ENCODE measurements at regions not wholly inside any gene's neighbourhood (a gene's known extent, or its start where the extent isn't known, plus 50 kb on each side); places are given as distances from the start of the nearest gene placed in this dataset.

DNA sequence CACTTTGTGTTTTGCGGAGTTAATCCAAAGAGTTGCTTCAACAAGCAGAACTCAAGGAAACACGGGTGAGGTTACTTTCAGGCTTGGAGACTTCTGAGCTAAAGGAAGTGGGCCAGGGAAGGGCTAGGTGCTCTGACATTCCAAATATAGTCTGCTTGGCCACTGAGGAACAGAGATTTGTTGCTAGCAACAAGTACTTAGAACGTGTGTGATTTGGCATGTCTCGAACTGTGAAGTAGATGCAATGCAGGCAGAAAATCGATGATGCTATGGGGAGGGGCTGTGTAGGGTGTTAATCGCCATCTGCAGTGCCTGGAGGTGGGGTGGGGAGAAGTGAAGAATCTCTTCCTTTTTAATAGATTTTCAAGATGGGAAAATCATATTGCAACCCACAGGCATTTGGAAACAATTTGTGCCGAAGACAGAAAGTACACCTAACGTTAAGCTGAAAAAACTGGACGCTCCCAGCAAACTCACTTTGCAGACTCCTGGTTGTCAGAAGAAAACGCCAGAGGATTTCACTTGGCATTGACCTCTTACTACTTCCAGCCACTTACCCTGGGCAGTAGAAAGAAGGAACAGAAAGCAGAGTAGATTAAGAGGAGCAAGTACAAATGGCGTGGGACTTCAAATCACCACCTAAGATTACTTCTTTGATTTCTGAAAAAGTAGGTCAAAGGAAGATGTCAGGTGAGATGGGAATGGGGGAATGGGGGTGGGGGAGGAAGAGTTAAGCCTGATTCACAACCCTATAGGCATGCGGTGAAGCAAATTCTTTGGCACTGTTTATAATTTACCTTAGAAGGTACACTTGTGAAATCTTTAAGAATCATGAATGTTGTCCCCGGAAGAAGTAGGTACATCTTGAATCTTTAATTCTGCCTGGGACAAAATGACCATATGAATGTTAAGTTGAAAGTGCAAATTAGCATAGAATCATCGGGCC lies 314.1 kb downstream of the CD83 start:
- no peak for DNase-seq (ENCODE audit: low spot score)

DNA sequence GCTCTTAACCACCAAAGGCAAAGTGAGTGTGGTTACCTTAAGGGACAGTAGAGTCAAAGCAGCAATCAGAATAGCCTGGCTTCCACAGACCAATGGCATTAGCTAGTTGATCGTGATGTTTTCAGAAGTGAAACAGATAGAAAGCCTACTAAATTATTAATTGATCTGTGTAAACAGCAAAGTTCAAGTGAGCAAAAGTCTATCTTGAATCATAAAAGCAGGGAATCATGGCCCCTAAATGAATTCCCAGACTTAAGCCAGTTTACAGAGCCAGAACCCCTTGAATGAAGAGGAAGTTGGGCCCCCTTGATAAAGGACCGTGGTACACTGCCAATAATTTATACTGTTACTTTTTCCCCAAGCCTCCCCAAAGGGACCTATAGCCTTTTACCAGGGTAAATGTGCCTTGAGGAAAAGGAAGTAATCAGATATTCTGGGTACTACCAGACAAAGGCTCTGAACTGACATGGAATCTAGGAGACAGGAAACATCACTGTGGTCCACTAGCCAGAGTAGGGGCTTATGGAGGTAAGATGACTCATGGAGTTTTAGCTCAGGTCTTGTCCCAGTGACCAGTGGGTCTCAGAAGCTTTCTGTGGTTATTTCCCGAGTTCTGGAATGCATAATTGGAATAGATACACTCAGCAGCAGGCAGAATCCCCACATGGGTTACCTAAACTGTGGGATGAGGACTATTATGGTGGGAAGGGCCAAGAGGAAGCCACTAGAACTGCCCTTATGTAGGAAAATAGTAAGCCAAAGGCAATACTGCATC lies 317.5 kb downstream of the CD83 start:
- no peak for DNase-seq (ENCODE audit: low spot score)

DNA sequence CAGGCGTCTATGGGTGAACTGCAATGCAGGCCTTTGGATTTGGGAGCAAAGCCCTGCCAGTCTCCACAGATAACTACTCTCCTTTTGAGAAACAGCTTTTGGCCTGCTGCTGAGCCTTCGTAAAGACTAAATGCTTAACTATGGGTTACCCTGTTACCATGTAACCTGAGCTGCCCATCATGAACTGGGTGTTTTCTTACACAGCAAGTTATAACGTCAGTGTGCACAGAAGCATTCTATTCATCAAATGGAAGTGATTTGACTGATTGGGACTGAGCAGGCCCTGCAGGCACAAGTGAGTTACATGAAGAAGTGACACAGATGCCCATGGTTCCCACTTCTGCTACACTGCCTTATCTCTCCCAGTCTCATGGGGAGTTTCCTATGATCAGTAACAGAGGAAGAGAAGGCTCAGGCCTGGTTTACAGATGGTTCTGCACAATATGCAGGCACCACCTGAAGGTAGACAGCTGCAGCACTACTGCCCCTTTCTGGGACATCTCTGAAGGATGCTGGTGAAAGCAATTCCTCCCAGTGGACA lies 319.1 kb downstream of the CD83 start:
- DNase-seq (ENCODE audit: low spot score), result no peak

DNA sequence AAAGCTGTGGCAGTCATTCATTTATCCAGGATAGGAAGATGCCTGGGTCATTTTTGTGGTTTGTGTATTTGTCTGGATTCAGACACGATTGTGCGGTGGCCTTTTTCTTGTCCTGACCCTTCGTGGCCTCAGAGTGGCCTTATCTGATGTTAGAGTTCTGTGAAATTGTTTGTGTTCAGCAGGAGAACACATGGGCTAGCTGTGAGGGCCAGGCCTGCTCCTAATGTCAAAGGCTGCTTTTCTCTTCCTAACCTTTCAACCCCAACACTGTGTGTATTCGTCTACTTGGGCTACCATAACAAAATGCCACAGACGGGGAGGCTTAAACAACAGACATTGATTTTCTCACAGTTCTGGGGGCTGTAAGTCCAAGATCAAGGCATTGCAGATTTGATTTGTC lies 321.8 kb downstream of the CD83 start:
- no peak for DNase-seq (ENCODE audit: low spot score)

DNA sequence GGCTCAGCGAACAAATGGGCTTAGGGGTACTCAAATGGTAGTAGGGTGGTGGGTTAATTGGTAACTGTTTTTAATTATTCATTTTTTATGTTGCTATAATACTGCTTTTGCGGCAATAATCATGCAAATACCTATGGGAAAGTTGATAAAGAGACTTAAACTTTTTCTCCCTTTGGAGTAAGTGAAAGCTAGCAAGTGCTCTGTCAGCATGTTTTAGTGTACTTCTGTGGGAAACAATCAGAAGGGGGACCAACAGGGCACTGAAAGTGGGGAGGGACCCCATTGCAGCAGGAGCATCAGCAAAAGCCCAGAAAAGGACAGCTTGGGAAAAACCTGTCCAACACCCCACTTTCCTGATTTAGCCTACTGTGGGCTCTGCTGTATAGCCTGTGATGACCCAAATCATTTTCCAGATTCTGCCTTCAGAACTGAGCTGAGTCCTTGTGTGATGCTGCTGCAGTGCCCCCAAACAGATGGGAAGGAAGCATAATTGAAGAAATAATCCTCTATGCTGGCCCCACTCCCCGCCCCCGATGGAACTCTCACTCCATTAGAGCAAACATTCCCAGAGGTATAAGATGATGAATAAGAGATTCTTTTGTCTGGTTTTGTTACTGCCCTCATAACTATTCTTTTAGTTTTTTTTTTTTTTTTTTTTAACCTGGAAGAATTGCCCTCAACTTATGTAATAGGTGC lies 322.8 kb downstream of the CD83 start:
- DNase-seq (ENCODE audit: low spot score), result no peak

DNA sequence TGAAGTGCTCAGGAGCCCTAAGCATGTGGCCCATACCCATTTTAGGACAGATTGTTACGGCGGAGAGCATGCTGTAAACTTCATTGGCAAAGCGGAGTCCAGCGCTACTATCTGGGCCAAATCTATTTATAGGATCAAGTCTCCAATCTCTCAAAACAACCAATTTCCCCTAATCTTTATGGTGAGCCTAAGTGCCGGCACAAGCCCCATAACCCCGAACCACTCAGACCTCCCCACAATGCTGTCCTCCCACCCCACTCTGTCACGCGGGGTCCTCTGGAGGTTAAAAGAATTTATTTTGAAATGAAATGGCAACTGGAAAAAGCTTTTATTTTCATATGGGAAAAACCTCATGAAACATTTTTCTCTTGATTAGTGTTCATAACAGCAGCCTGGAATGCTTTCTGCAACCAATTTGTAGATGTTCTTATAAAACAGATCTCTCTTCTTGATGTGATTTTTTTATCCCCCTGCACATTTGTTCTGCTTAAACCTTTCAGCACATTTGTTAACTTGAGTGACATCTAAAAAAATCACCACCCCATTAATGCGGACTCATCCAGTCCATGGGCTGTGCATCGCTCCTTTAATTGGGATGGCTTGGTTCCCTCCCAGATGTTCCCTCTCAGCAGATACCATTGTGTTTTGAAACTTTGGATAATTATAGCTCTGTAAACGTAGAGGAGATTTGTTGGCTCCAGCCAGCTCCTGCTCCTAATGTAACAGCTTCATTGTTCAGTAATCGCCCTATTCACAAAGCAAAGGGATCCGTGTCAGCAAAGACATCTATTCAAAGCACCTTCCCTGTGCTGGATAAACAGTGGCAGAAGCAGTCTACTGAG lies 323.6 kb downstream of the CD83 start:
- DNase-seq (ENCODE audit: low spot score), result no peak

DNA sequence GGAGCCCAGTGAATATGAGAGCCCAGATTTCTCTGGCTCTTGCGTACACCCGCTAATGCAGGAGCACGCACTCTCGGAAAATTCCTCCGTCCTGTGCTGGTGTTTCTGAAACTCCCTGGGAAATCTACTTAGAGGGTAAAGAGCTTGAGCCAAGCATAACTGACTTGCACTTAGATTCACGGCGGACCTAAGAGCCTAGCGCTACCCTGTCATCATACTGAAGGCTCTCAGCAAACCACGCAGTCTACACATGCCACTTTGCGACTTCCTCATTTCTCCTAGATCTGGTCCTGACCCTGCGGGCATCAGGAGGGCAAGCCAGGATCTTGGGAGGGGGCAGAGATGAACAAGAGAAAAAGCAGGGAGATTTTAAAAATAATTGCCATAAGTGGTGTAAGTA lies 324.7 kb downstream of the CD83 start:
- DNase-seq (ENCODE audit: low spot score), result no peak

DNA sequence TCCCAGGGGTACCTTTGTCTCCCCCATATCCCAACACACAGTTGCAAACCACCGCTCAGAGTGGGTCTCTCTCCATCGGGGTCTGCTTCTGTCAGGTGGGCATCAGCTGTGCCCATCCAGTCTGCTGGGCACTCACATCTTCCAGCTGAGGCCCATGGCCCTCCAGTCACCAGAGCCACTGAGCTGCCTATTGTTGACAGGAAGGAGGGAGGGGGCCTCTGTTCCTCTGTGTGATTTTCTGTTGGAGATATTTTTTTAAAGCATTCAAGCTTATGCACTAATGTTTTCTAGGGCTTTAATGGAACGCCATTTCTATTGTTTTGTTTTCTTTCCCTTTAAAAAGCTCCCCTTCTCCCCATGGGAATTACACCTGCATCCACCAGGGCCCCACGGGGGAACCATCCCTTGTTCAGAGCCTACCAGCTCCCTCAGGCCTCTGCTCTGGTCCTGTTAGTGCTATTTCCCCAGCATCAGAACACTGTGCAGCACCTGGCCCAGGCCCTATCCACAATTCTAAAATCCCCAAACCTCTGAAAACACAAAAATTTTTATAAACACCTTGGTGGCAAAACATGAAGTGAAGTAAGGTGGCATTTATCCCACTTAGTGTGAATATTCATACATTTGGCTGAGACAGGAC lies 326.2 kb downstream of the CD83 start:
- no peak for DNase-seq (ENCODE audit: low spot score)

DNA sequence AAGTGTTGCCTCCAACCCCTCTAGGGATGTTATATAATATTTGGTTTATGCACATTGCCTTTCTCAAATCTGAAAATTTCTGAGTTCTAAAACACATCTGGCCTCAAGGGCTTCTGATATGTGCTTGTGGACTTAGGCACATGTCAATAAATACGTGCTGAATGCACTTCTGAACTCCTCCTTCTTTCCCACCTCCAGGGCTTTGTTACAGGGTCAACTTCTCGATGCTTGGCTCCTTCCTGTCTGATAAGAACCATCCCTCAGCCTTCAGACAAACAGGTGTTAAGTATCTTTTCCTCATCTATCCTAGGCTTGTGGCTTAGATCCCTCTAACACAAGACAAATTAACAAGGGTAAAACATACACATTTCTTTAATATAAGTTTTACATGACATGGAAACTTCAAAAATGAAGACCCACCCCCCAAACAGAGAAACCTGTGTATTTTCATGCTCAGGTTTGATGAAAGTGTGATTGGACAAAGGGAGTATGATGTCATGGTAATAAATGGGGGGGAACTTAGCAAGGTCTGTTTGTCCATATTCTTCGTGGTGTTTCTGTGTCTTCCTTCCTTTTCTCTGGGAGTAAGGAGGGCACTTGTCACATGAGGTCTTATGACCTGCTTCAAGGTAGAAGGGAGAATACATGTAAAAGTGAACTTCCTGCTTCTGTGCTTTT lies 326.9 kb downstream of the CD83 start:
- DNase-seq (ENCODE audit: low spot score), result no peak

DNA sequence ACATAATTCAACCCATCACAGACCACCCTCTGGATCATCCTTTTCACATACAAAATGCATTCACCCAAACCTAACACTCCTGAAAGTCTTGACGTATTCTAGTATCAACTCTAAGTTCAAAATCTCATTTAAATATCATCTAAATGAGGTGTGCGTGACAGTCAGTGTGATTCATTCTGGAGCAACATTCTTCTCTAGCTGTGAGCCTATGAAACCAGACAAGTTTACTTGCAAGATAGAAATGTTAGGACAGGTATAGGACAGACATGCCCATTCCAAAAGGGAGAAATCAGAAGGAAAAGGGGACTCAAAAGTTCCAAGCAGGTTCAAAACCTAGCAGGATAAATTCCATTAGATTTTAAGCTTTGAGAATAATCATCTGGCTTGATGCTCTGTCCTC lies 329.7 kb downstream of the CD83 start:
- no peak for DNase-seq (ENCODE audit: low spot score)

DNA sequence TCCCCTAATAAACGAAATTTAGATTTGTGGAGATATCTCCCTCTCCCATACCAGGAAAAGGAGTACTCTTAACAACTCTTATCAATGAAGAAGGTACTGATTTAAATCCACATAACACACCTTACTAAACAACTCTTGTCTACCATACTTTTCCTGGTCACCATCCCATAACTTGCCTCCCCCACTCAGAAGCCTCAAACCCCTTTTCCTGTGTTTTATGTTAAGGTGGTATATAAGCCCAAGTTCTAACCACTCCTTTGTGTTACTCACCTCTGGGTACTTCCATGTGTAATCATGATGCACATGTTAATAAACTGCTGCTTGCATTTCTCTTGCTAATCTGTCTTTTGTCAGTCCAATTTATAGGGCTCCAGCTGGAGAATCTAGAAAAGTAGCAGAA lies 330.7 kb downstream of the CD83 start:
- DNase-seq (ENCODE audit: low spot score), result no peak

DNA sequence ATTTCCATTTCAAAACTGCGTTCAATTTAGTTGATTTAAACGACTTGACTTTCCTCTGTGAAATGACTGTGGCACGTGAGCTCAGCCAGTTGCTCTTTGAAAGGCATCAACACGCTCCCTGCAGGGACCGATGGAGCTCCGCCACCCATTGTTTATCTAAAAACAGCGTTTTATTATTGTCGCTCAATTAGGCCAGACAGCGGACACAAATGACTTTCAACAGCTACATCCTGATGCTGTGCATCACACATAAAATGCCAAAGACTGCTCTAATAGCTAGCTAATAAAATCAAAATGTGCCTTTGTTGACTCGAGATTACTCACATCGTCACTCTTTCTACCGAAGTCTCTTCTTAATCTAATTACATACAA lies 332.5 kb downstream of the CD83 start:
- no peak for DNase-seq (ENCODE audit: low spot score)

DNA sequence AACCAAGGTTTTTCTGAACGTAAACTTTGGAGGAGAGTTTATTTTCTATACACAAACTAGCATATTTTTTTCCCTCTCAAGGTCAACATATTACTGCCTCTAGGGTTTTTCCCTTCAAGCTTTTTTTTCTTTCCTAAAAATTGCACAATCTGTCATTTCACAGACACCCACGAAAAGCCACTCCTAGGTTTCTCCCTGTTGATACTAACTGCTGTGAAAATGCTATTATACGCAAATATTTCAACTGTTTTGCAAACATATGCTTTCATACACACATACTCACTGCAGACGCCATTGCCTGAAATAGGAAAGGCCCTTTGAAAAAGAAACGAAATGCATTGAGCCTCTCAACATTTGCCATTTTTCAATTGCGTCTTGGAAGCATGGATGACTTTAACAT lies 333.0 kb downstream of the CD83 start:
- no peak for DNase-seq (ENCODE audit: low spot score)

DNA sequence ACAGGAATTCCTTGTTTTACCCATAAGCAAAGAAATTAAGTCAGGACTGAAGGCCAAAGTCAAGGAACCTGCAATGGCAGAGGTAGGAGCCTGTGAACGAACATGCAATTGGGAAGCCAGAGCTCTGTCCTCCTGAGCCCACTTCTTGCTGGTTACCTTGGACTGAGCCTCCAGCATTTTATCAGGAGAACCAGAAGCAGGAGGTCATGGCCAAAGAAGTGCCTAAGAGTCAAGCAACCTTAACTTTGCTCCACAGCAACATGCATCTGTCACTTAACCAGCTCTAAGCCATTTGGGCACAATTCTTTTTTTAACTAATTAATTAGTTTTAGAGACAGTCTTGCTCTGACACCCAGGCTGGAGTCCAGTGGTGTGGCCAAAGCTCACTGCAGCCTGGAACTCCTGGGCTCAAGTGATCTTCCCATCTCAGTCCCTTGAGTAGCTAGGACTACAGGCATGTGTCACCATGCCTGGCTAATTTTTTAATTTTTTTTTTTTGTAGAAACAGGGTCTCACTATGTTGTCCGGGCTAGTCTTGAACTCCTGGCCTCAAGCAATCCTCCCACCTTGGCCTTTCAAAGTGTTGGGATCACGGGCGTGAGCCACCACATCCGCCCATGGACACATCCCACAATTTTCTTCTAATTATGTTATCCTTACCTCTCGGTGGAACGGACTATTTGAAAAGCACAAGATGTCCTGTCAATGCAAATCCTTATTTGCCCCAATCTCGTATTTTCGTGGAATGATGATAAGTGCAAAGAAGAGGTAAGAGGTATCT lies 334.2 kb downstream of the CD83 start:
- no peak for DNase-seq (ENCODE audit: low spot score)

DNA sequence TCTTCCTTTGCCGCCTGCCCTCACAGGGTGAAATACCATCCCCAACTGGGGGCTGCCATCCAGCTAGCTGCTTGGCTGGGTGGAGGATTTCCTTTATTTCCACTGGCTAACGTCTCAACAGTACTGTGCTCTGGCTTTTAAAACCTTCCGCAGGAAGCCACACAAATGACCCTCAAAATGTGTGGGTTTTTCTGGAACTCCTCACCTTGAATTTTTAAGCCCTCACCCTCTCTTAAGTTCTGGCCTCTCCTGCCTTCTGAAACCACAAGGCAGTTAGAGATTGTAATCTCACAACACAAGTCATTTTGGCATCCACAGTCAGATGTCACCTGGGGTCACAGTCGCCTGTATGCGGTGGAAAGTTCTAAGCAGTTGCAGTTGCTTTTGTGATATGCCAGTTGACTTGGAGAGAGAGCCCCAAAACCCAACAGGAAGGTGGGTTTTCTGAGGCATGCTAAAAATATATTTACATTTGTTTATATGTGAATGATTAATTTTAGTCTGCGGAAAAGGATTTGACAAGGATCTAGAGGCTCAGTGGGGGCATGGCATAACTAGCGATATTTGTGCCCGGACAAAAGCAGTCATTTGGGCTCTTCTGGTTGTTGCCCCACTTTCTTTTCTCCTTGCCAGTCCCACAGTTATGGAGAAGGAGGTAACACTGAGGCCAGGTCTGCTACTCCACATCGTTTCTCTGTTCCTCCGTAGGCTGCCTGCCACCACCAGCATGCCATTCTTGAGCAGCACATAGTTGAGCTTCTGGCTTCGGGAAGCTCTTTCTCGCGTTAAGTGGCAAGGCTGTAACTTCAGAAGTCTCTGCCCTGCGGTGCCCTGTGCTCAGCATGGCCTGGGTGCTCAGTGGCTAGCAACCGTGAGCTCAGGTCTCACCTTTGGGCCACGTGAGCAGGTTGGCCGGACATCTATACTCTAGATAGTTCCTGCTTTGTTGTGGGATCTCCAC lies 335.3 kb downstream of the CD83 start:
- DNase-seq (ENCODE audit: low spot score), result peak; percentile 31

DNA sequence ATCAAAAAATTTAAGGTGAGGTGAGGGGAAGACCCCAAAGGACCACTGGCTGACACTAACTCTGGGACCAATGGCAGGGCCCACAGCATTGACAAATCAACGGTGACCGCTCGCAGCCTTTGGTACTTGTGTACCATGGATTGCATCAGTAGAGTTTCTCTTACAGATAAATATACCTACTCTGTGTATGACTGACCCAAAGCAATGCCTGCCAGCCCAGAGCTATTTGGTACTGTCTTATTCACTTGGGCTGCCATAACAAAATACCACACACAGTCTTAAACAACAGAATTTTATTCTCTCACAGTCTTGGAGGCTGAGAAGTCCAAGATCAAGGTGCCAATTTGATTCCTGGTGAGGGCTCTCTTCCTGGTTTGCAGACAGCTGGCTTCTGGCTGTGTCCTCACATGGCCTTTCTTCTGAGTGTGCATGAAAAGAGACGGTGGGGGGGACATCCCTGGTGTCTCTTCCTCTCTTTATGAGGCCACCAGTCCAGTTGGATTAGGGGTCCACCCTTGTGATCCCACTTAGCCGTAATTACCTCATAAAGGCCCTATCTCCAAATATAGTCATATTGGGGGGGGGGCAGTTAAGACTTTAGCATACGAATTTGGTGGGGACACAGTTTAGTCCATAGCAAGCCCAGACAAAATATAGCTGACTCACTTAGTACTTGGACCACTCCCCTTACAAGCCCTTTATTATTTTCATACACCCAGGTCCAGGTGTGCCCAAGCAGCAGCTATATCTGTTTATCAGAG lies 336.3 kb downstream of the CD83 start:
- DNase-seq (ENCODE audit: low spot score), result no peak

DNA sequence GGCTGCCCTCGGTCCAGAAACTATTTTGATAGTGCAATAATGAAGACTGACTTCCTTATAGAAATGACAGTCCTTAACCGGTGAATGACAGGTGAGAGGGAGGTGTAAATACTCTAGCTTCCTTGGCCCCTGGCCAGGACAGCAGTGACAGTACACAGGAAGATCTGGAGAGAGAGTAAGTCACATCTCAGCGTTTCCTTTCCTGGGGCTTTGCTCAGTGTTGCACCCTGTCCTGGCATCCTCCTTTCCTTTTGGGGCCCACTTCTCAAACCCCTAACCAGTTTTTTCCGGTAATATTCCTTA lies 336.9 kb downstream of the CD83 start:
- no peak for DNase-seq (ENCODE audit: low spot score)

DNA sequence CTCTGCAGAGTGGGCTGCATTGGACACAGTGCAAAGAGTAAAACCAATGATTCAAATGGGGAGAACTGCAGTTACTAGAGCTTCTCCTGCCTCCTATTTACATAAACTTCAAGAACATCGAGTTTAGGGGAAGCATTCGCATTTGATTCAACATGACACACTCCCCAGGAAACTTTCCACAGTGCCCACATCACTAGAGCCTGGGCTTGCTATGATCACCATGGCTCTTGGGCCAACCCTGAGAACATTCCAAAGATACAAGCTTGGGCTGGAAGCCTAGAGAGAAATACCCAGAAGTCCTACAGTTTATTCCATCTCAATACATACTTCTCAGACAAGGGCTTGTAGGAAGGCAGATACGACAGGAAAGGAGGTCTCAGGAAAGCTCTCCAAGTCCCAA lies 337.9 kb downstream of the CD83 start:
- no peak for DNase-seq (ENCODE audit: low spot score)
